IPS-15b (cell line): ENCODE measurements at regions not wholly inside any gene's neighbourhood (a gene's known extent, or its start where the extent isn't known, plus 50 kb on each side); places are given as distances from the start of the nearest gene placed in this dataset.

Experiments used
- H3K27me3 ChIP-seq: one replicate; pipeline ENCODE4 v1.6.1; 2013; ENCODE audit warnings: low read length; ENCODE audit not compliant: control insufficient read depth, insufficient read depth
- H3K36me3 ChIP-seq: one replicate; pipeline ENCODE4 v1.6.1; 2013; ENCODE audit warnings: low read length; ENCODE audit not compliant: control insufficient read depth, insufficient read depth
- H3K4me1 ChIP-seq: one replicate; pipeline ENCODE4 v1.6.1; 2013; ENCODE audit warnings: mild to moderate bottlenecking, low read length; ENCODE audit not compliant: control insufficient read depth, insufficient read depth
- H3K4me3 ChIP-seq: one replicate; pipeline ENCODE4 v1.5.1; 2013; ENCODE audit warnings: low read depth, low read length
- H3K9ac ChIP-seq: one replicate; pipeline ENCODE4 v1.6.1; 2013; ENCODE audit warnings: low read depth, mild to moderate bottlenecking, low read length
- H3K9me3 ChIP-seq: one replicate; pipeline ENCODE4 v1.6.1; 2013; ENCODE audit warnings: mild to moderate bottlenecking, low read length; ENCODE audit not compliant: control insufficient read depth, insufficient read depth

- Histone ChIP-seq H3K9ac (no peak overlapping the region), H3K9me3 (no peaks in the 10 kb centered on the region), H3K4me3 (no peak overlapping the region), H3K4me1 (no peaks in the 10 kb centered on the region), H3K27me3 (no peaks in the 10 kb centered on the region), H3K36me3 (no peaks in the 10 kb centered on the region)
Measured at GRCh38 chr4:81883004-81883403, 411.3 kb upstream of the RASGEF1B start.

DNA sequence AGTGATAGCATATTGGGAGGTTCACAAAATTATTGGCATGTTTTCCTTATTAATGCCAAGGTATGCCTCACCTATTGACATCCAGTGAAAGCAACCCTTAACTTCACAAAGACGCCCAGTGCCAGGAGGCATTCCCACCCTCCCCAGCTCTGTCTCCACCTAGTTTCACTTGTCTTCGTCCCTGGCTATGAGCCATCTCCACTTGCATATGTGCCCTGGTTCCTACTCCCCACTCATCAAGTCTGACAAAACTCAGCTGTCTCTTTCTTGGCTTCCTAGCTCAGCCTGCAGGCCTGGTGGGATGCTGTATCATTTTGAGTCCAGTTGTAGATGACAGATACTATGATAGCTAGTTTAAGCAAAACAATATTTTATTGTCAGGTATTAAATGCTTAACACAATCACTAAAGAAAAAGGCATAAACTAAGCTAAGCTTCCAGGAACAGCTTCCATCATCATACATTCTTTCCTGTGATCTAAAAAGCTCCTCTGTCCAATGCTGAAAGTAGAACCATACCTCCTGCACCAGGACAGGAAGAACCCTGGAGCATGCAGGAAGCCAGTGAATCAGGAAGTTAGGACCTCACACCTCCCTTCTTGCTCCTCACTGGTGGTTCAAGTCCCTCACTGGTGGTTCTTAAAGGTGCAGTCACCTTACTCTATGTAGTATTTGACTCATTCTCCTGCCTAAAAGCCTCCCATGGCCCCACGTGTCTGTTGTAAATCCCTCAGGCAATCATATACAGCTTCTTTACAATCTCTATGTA lies 410.3 kb upstream of the RASGEF1B start:
- Histone ChIP-seq H3K4me3 (no peak overlapping the region), H3K9me3 (no peaks in the 10 kb centered on the region), H3K4me1 (no peaks in the 10 kb centered on the region), H3K9ac (no peak overlapping the region), H3K27me3 (no peaks in the 10 kb centered on the region), H3K36me3 (no peaks in the 10 kb centered on the region)

- peaks cover 2% of the 10 kb centered on the region for H3K36me3 ChIP-seq
- no peaks in the 10 kb centered on the region for H3K27me3 ChIP-seq
- no peak overlapping the region for H3K9ac ChIP-seq
- peaks cover 11% of the 10 kb centered on the region for H3K4me1 ChIP-seq
- no peak overlapping the region for H3K4me3 ChIP-seq
- H3K9me3 ChIP-seq: peaks cover 2% of the 10 kb centered on the region
Measured at GRCh38 chr4:81876106-81876505, 404.4 kb upstream of the RASGEF1B start.

GRCh38 chr4:81874661-81875515 lies 403.2 kb upstream of the RASGEF1B start:
- Histone ChIP-seq H3K9ac (no peak overlapping the region), H3K4me3 (no peak overlapping the region), H3K36me3 (peaks cover 4% of the 10 kb centered on the region), H3K4me1 (peaks cover 11% of the 10 kb centered on the region), H3K27me3 (no peaks in the 10 kb centered on the region), H3K9me3 (peaks cover 4% of the 10 kb centered on the region)

DNA sequence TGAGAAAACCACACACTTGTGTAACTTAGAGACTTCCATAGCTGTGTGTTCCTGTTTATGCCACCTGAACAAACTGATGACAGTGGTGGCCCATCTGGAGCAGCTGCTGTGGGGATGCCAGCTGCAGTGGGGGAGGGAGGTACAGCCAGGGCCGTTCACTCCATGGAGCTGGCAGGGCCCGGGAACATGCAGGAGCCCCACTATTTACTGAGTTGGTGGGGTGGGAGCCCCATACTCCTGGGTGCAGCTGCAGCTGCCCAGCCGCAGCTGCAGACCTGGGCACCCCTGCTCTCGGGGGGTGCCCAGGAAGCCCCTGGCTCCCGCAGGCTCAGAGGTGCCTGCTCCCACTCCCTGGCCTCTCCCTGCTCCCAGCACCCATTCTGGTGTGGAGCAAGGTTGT lies 398.6 kb upstream of the RASGEF1B start:
- H3K27me3 ChIP-seq: no peaks in the 10 kb centered on the region
- no peak overlapping the region for H3K4me3 ChIP-seq
- H3K9ac ChIP-seq: no peak overlapping the region

GRCh38 chr4:81860111-81860510 lies 388.4 kb upstream of the RASGEF1B start:
- Histone ChIP-seq H3K9ac (no peak overlapping the region), H3K9me3 (no peaks in the 10 kb centered on the region), H3K4me1 (no peaks in the 10 kb centered on the region), H3K27me3 (no peaks in the 10 kb centered on the region), H3K4me3 (no peak overlapping the region), H3K36me3 (no peaks in the 10 kb centered on the region)

More for the DNA sequence above, 398.6 kb upstream of the RASGEF1B start:
- peaks cover 7% of the 10 kb centered on the region for H3K4me1 ChIP-seq
- peaks cover 4% of the 10 kb centered on the region for H3K36me3 ChIP-seq
- H3K9me3 ChIP-seq: peaks cover 4% of the 10 kb centered on the region

DNA sequence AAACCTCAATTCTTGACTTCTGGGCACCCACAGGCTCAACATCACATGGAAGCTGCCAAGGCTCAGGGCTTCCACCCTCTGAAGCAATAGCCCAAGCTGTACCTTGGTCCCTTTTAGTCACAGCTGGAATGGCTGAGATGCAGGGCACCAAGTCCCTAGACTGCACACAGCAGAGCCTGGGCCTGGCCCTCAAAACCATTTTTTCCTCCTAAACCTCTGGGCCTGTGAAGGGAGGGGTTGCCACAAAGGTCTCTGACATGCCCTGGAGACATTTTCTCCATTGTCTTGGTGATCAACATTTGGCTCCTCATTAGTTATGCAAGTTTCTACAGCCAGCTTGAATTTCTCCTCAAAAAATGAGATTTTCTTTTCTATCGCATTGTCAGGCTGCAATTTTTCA lies 382.7 kb upstream of the RASGEF1B start:
- no peaks in the 10 kb centered on the region for H3K27me3 ChIP-seq
- peaks cover 3% of the 10 kb centered on the region for H3K9me3 ChIP-seq
- H3K9ac ChIP-seq: no peak overlapping the region
- no peaks in the 10 kb centered on the region for H3K36me3 ChIP-seq
- H3K4me1 ChIP-seq: no peaks in the 10 kb centered on the region
- no peak overlapping the region for H3K4me3 ChIP-seq

- Histone ChIP-seq H3K9ac (no peak overlapping the region), H3K27me3 (no peaks in the 10 kb centered on the region), H3K9me3 (peaks cover 3% of the 10 kb centered on the region), H3K4me3 (no peak overlapping the region), H3K4me1 (no peaks in the 10 kb centered on the region), H3K36me3 (no peaks in the 10 kb centered on the region)
Measured at GRCh38 chr4:81852031-81852715, 380.5 kb upstream of the RASGEF1B start.

DNA sequence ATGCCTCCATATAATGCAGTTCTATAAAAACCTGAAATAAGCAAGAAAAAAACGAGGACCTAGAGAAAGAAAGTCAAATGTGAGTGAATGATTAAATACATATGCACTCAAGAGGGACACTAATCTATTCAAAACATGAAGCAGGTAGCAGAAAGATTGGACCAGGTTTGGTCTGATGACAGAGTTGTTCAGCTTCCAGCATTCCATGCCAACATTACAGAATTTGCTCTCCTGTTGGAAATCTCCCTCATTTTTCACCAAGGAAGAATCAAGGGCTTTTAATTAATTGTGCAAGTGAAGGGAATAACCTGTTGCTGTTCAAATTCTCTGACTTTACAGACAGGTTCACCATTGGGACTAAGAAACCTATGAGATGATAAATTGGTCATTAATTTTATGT lies 379.0 kb upstream of the RASGEF1B start:
- Histone ChIP-seq H3K9ac (no peak overlapping the region), H3K9me3 (peaks cover 3% of the 10 kb centered on the region), H3K4me3 (no peak overlapping the region), H3K27me3 (no peaks in the 10 kb centered on the region), H3K36me3 (no peaks in the 10 kb centered on the region), H3K4me1 (no peaks in the 10 kb centered on the region)

DNA sequence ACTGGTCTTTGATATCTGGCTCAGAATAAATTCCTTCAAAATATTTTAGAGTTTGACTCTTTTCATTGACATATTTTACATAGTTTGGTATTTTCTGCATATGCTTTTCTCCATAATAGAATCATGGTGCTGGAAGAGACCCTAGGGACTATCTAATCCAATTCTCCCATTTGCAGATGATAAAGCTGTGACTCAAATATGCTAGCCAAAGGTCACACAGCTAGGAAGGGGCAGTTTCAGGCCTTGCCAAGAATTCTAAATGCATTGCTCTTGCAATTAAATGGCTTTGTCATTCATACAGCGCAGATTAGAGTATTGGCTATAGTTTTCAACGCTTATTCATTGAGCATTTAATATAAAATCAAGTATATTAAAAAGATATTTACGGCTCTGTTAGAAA lies 374.1 kb upstream of the RASGEF1B start:
- Histone ChIP-seq H3K4me1 (no peaks in the 10 kb centered on the region), H3K36me3 (no peaks in the 10 kb centered on the region), H3K9me3 (no peaks in the 10 kb centered on the region)

DNA sequence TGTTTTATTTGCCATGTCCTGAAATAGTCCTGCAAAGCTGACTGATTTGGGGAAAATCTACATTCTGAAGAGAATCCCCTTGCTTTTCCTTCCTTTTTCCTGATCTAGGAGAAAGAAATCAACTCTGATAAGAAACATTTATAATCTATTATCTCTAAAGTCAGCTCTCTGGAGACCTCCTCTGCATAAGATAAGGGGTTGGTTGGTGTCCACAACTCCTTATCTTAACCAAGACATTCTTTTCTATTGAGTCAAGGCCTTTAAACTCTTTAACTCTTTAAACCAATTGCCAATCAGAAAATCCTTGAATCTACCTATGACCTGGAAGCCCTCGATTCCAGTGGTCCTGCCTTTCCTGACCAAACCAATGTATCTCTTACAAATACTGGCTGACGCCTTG lies 373.6 kb upstream of the RASGEF1B start:
- Histone ChIP-seq H3K9ac (no peak overlapping the region), H3K36me3 (no peaks in the 10 kb centered on the region)

More for the DNA sequence above, 374.1 kb upstream of the RASGEF1B start:
- H3K27me3 ChIP-seq: no peaks in the 10 kb centered on the region
- no peak overlapping the region for H3K9ac ChIP-seq
- H3K4me3 ChIP-seq: no peak overlapping the region

More for the DNA sequence above, 373.6 kb upstream of the RASGEF1B start:
- Histone ChIP-seq H3K4me1 (no peaks in the 10 kb centered on the region), H3K4me3 (no peak overlapping the region), H3K27me3 (no peaks in the 10 kb centered on the region), H3K9me3 (no peaks in the 10 kb centered on the region)
